Mucosa of gallbladder (tissue), 1 donor: ENCODE measurements at regions not wholly inside any gene's neighbourhood (a gene's known extent, or its start where the extent isn't known, plus 50 kb on each side); places are given as distances from the start of the nearest gene placed in this dataset.

Experiments
- DNase-seq: peaks from one replicate; pipeline ENCODE4 v3.0.0-alpha.2; 2020; ENCODE audit warnings: low spot score
- donor health status: DM: no; HTN: no; CAD: no.

GRCh38 chr22:48960576-48960975, 867.1 kb downstream of the BRD1 start:
- no peak for DNase-seq

- peak; percentile 5 for DNase-seq
Observed at GRCh38 chr22:48959496-48959895, 868.2 kb downstream of the BRD1 start.

GRCh38 chr22:48957987-48958321, 869.7 kb downstream of the BRD1 start:
- no peak for DNase-seq

GRCh38 chr22:48957311-48957986, 870.2 kb downstream of the BRD1 start:
- peak; percentile 5 for DNase-seq

- DNase-seq = peak; percentile 8
Observed at GRCh38 chr22:48955351-48956311, 872.0 kb downstream of the BRD1 start.

GRCh38 chr22:48954781-48955311, 872.8 kb downstream of the BRD1 start:
- DNase-seq = peak; percentile 9

- DNase-seq = no peak
Observed at GRCh38 chr22:48953830-48954229, 873.8 kb downstream of the BRD1 start.

GRCh38 chr22:48953103-48953720, 874.5 kb downstream of the BRD1 start:
- no peak for DNase-seq

- peak; percentile 7 for DNase-seq
Observed at GRCh38 chr22:48952256-48953102, 875.2 kb downstream of the BRD1 start.

GRCh38 chr22:48951836-48952235, 875.8 kb downstream of the BRD1 start:
- DNase-seq = no peak

- DNase-seq = peak; percentile 8
Observed at GRCh38 chr22:48950151-48950915, 877.3 kb downstream of the BRD1 start.

GRCh38 chr22:48949375-48950149, 878.1 kb downstream of the BRD1 start:
- DNase-seq = peak; percentile 7

GRCh38 chr22:48948575-48949170, 879.0 kb downstream of the BRD1 start:
- peak; percentile 6 for DNase-seq

- no peak for DNase-seq
Observed at GRCh38 chr22:48947636-48948035, 880.0 kb downstream of the BRD1 start.

GRCh38 chr22:48945621-48946458, 881.8 kb downstream of the BRD1 start:
- peak; percentile 6 for DNase-seq

GRCh38 chr22:48944751-48945620, 882.7 kb downstream of the BRD1 start:
- peak; percentile 5 for DNase-seq

GRCh38 chr22:48944433-48944750, 883.3 kb downstream of the BRD1 start:
- DNase-seq = no peak
